Activated T-cell treated with anti-CD3 and anti-CD28 coated beads, Interleukin-2, amount 50 U/mL, for 72 hours (primary cell): ENCODE measurements at regions not wholly inside any gene's neighbourhood (a gene's known extent, or its start where the extent isn't known, plus 50 kb on each side); places are given as distances from the start of the nearest gene placed in this dataset.

Experiments
- ATAC-seq, 2 donors: fragments of 150-1000 bp; cut with Tn5 transposase; replicated peaks in 1 of 2; 2 replicates each; pipeline ENCODE4 v1.10.0; 2021; ENCODE audit warnings: moderate library complexity in 2 of 2, mild to moderate bottlenecking in 1 of 2
- DNase-seq, 2 donors: peaks; one replicate each; pipeline ENCODE4 v3.0.0; 2021 to 2022; ENCODE audit warnings: mixed read lengths in 1 of 2
- H3K27ac Mint-ChIP-seq: one replicate; pipeline ENCODE4 v1.8.0; 2022; ENCODE audit warnings: mild to moderate bottlenecking, moderate library complexity, mixed read lengths
- H3K27me3 Mint-ChIP-seq: one replicate; pipeline ENCODE4 v1.8.0; 2022; ENCODE audit warnings: low read depth, mixed read lengths
- H3K36me3 Mint-ChIP-seq, 2 donors: one replicate each; pipeline ENCODE4 v1.8.0; 2022; ENCODE audit warnings: mixed read lengths in 2 of 2, mild to moderate bottlenecking in 1 of 2; ENCODE audit not compliant: insufficient read depth in 2 of 2
- H3K4me1 Mint-ChIP-seq: one replicate; pipeline ENCODE4 v1.8.0; 2022; ENCODE audit warnings: low read depth, mixed read lengths
- H3K4me3 Mint-ChIP-seq, 2 donors: one replicate each; pipeline ENCODE4 v1.8.0; 2022; ENCODE audit warnings: mild to moderate bottlenecking in 2 of 2, mixed read lengths in 2 of 2, moderate library complexity in 2 of 2
- H3K9me3 Mint-ChIP-seq, 2 donors: one replicate each; pipeline ENCODE4 v1.8.0; 2022; ENCODE audit warnings: mixed read lengths in 2 of 2

GRCh38 chr11:106451228-106451922, 373.9 kb downstream of the AASDHPPT start:
- Mint-ChIP-seq H3K9me3 (peaks cover 9 to 10% of the 10 kb centered on the region in 2 donors), H3K27ac (no peak overlapping the region), H3K4me1 (no peaks in the 10 kb centered on the region), H3K36me3 (no peaks in the 10 kb centered on the region), H3K27me3 (no peaks in the 10 kb centered on the region), H3K4me3 (no peak overlapping the region)
- no peak for ATAC-seq
- DNase-seq = no peak

- H3K4me1 Mint-ChIP-seq = no peaks in the 10 kb centered on the region
Measured at GRCh38 chr11:106456647-106457046, 379.2 kb downstream of the AASDHPPT start.

GRCh38 chr11:106457727-106458126, 380.3 kb downstream of the AASDHPPT start:
- Mint-ChIP-seq H3K4me3 (no peak overlapping the region), H3K36me3 (no peaks in the 10 kb centered on the region), H3K27ac (no peak overlapping the region), H3K9me3 (peaks cover 4 to 5% of the 10 kb centered on the region in 2 donors), H3K27me3 (no peaks in the 10 kb centered on the region), H3K4me1 (no peaks in the 10 kb centered on the region)
- ATAC-seq (no peak), DNase-seq (no peak)

More at GRCh38 chr11:106456647-106457046, 379.2 kb downstream of the AASDHPPT start:
- no peak overlapping the region for H3K4me3 Mint-ChIP-seq
- DNase-seq (no peak), ATAC-seq (no peak)
- peaks cover 4 to 5% of the 10 kb centered on the region in 2 donors for H3K9me3 Mint-ChIP-seq
- no peak overlapping the region for H3K27ac Mint-ChIP-seq
- H3K27me3 Mint-ChIP-seq = no peaks in the 10 kb centered on the region
- H3K36me3 Mint-ChIP-seq = no peaks in the 10 kb centered on the region

- ATAC-seq (no peak), DNase-seq (no peak)
- no peaks in the 10 kb centered on the region for H3K27me3 Mint-ChIP-seq
- H3K36me3 Mint-ChIP-seq = no peaks in the 10 kb centered on the region
- no peak overlapping the region for H3K27ac Mint-ChIP-seq
- no peak overlapping the region for H3K4me3 Mint-ChIP-seq
- H3K4me1 Mint-ChIP-seq = no peaks in the 10 kb centered on the region
- peaks cover 4% of the 10 kb centered on the region in 2 donors for H3K9me3 Mint-ChIP-seq
Measured at GRCh38 chr11:106459135-106459534, 381.7 kb downstream of the AASDHPPT start.

GRCh38 chr11:106461148-106461691, 383.8 kb downstream of the AASDHPPT start:
- Mint-ChIP-seq H3K9me3 (peaks cover 0 to 5% of the 10 kb centered on the region in 2 donors), H3K27me3 (no peaks in the 10 kb centered on the region), H3K36me3 (no peaks in the 10 kb centered on the region), H3K4me3 (no peak overlapping the region), H3K27ac (no peak overlapping the region), H3K4me1 (no peaks in the 10 kb centered on the region)
- DNase-seq (no peak), ATAC-seq (no peak)

- ATAC-seq (no peak), DNase-seq (no peak)
- no peaks in the 10 kb centered on the region for H3K36me3 Mint-ChIP-seq
- H3K9me3 Mint-ChIP-seq = peaks cover 0 to 3% of the 10 kb centered on the region in 2 donors
- H3K4me1 Mint-ChIP-seq = no peaks in the 10 kb centered on the region
- H3K4me3 Mint-ChIP-seq = no peak overlapping the region
- H3K27me3 Mint-ChIP-seq = no peaks in the 10 kb centered on the region
- H3K27ac Mint-ChIP-seq = no peak overlapping the region
Measured at GRCh38 chr11:106461839-106462545, 384.5 kb downstream of the AASDHPPT start.

GRCh38 chr11:106463154-106463553, 385.7 kb downstream of the AASDHPPT start:
- Mint-ChIP-seq H3K27me3 (no peaks in the 10 kb centered on the region), H3K27ac (no peak overlapping the region), H3K4me1 (no peaks in the 10 kb centered on the region), H3K36me3 (no peaks in the 10 kb centered on the region), H3K4me3 (no peak overlapping the region), H3K9me3 (peaks cover 2 to 3% of the 10 kb centered on the region in 2 donors)
- no peak for DNase-seq
- no peak for ATAC-seq

- no peak overlapping the region for H3K4me3 Mint-ChIP-seq
- peaks cover 3% of the 10 kb centered on the region in 2 donors for H3K9me3 Mint-ChIP-seq
- H3K36me3 Mint-ChIP-seq = no peaks in the 10 kb centered on the region
- no peaks in the 10 kb centered on the region for H3K4me1 Mint-ChIP-seq
- no peak for ATAC-seq
- no peak overlapping the region for H3K27ac Mint-ChIP-seq
- H3K27me3 Mint-ChIP-seq = no peaks in the 10 kb centered on the region
- DNase-seq = no peak
Measured at GRCh38 chr11:106463796-106464201, 386.3 kb downstream of the AASDHPPT start.

GRCh38 chr11:106464728-106465127, 387.3 kb downstream of the AASDHPPT start:
- no peak overlapping the region for H3K27ac Mint-ChIP-seq
- no peak overlapping the region for H3K4me3 Mint-ChIP-seq
- DNase-seq (no peak), ATAC-seq (no peak)
- no peaks in the 10 kb centered on the region for H3K36me3 Mint-ChIP-seq
- H3K4me1 Mint-ChIP-seq = no peaks in the 10 kb centered on the region
- H3K27me3 Mint-ChIP-seq = no peaks in the 10 kb centered on the region
- H3K9me3 Mint-ChIP-seq = peaks cover 3% of the 10 kb centered on the region in 2 donors

- H3K4me3 Mint-ChIP-seq = no peak overlapping the region
- H3K27ac Mint-ChIP-seq = no peak overlapping the region
- DNase-seq = no peak
- H3K4me1 Mint-ChIP-seq = no peaks in the 10 kb centered on the region
- no peaks in the 10 kb centered on the region for H3K27me3 Mint-ChIP-seq
- no peak for ATAC-seq
- H3K36me3 Mint-ChIP-seq = no peaks in the 10 kb centered on the region
- H3K9me3 Mint-ChIP-seq = peaks cover 3% of the 10 kb centered on the region in 2 donors
Measured at GRCh38 chr11:106466521-106467080, 389.1 kb downstream of the AASDHPPT start.

GRCh38 chr11:106467501-106467900, 390.0 kb downstream of the AASDHPPT start:
- Mint-ChIP-seq H3K27me3 (no peaks in the 10 kb centered on the region), H3K9me3 (peaks cover 3 to 5% of the 10 kb centered on the region in 2 donors), H3K4me3 (no peak overlapping the region), H3K27ac (no peak overlapping the region), H3K4me1 (no peaks in the 10 kb centered on the region), H3K36me3 (no peaks in the 10 kb centered on the region)
- ATAC-seq (no peak), DNase-seq (no peak)

GRCh38 chr11:106468086-106468485, 390.6 kb downstream of the AASDHPPT start:
- Mint-ChIP-seq H3K4me1 (no peaks in the 10 kb centered on the region), H3K27me3 (no peaks in the 10 kb centered on the region), H3K27ac (no peak overlapping the region), H3K4me3 (no peak overlapping the region), H3K36me3 (no peaks in the 10 kb centered on the region), H3K9me3 (peaks cover 3 to 5% of the 10 kb centered on the region in 2 donors)
- ATAC-seq = no peak
- no peak for DNase-seq

- ATAC-seq (no peak), DNase-seq (no peak)
- Mint-ChIP-seq H3K9me3 (peaks cover 3 to 5% of the 10 kb centered on the region in 2 donors), H3K27me3 (no peaks in the 10 kb centered on the region), H3K4me1 (no peaks in the 10 kb centered on the region), H3K36me3 (no peaks in the 10 kb centered on the region), H3K4me3 (no peak overlapping the region), H3K27ac (no peak overlapping the region)
Measured at GRCh38 chr11:106468531-106468930, 391.1 kb downstream of the AASDHPPT start.
